Heart right ventricle (tissue), 16 donors: ENCODE measurements at regions not wholly inside any gene's neighbourhood (a gene's known extent, or its start where the extent isn't known, plus 50 kb on each side); places are given as distances from the start of the nearest gene placed in this dataset.

Source experiments
- ATAC-seq, 8 donors: fragments of 200-7000 bp; cut with Tn5 transposase; one replicate each; pipeline ENCODE4 v1.9.1; 2020; ENCODE audit warnings: mild to moderate bottlenecking in 8 of 8, moderate library complexity in 8 of 8, moderate number of reproducible peaks in 1 of 8
- DNase-seq, 2 donors: peaks; one replicate each; pipeline ENCODE4 v3.0.0-alpha.2; 2020
- H3K27ac ChIP-seq, 10 donors: fragments of 200-600 bp; sonication (generic) in 2 of 10; one replicate each; pipeline versions ENCODE4 v1.5.0 to v1.8.0; 2020 to 2022; ENCODE audit warnings: mild to moderate bottlenecking in 3 of 10
- H3K27me3 ChIP-seq, 7 donors: fragments of 200-600 bp; one replicate each; pipeline ENCODE4 v1.8.0; 2021 to 2022; ENCODE audit warnings: mild to moderate bottlenecking in 2 of 7
- H3K36me3 ChIP-seq, 9 donors: fragments of 200-600 bp; sonication (generic) in 1 of 9; one replicate each; pipeline versions ENCODE4 v1.5.0 to v1.8.0; 2020 to 2022; ENCODE audit warnings: mild to moderate bottlenecking in 2 of 9
- H3K4me1 ChIP-seq, 9 donors: fragments of 200-600 bp; sonication (generic) in 1 of 9; one replicate each; pipeline versions ENCODE4 v1.5.0 to v1.8.0; 2020 to 2022; ENCODE audit warnings: mild to moderate bottlenecking in 4 of 9
- H3K4me3 ChIP-seq, 10 donors: fragments of 200-600 bp; sonication (generic) in 2 of 10; one replicate each; pipeline versions ENCODE4 v1.5.0 to v1.8.0; 2020 to 2022; ENCODE audit warnings: mild to moderate bottlenecking in 7 of 10, moderate library complexity in 2 of 10
- H3K9me3 ChIP-seq, 11 donors: fragments of 200-600 bp in 10 of 11; sonication (generic) in 2 of 11; one replicate each; pipeline versions ENCODE4 v1.5.0 to v1.8.0; 2013 to 2022; ENCODE audit warnings: mild to moderate bottlenecking in 2 of 11, control low read depth in 1 of 11, moderate library complexity in 1 of 11
- WGBS, 2 donors: extraction: QIAGEN DNeasy Blood & Tissue Kit; methylation state at CpG; one replicate each; pipeline ENCODE4 v1.1.7; 2013; ENCODE audit warnings: inconsistent platforms in 1 of 2; 5-methylcytosine and 5-hydroxymethylcytosine counted together
- intact Hi-C, 10 donors: fragments of 100-400 bp; cut with DNase I; formaldehyde crosslinking; loops; one replicate each; pipeline versions ENCODE4 v1.11.1 to v1.14.2; 2022
- TF ChIP-seq, protein P1 (sequence below), 9 donors: fragments of 200-600 bp; sonication (generic) in 2 of 9; IDR thresholded peaks; one replicate each; pipeline versions ENCODE4 v1.5.0 to v1.8.0; 2021 to 2022; ENCODE audit warnings: antibody characterized with exemption in 9 of 9, mild to moderate bottlenecking in 5 of 9, moderate library complexity in 1 of 9
- donor health status: Arrhythmogenic right ventricular cardiomyopathy.
- donor health status: ischemic (EF 13 %, LVEDD 7.1; RV severe dilation, severe dysfunction).
- donor health status: healthy with polysubstance abuse.
- donor health status: DM: no; HTN: yes; CAD: no.
- donor health status: DM: no; HTN: no; CAD: no.
- donor health status: ischemic (EF 25% LVEDD 6.9; RV normal size, moderate dysfunction).
- donor health status: ischemic (EF 25% LVEDD 5.7; RV mildly dilated, moderate dysfunction).
- donor health status: healthy.
- donor health status: DM: yes; HTN: yes; CAD: no.
- donor health status: Ischemic cardiomyopathy.
- donor health status: ischemic (EF 35%, LVEDD 5.7; RV mildly dilated, moderate dysfunction).
- donor health status: nonischemic (EF 11% LVEDD 7.7; RV severe dilation, severe dysfunction).
- donor health status: DM: yes; HTN: yes; CAD: no.
- donor health status: PGD.
- donor health status: ischemic (EF 29% LVEDD 5.4; RV normal size, mild dysfunction).
- donor health status: nonischemic (EF 23%, LVEDD 6.1; RV moderate dilation, normal function).

DNA sequence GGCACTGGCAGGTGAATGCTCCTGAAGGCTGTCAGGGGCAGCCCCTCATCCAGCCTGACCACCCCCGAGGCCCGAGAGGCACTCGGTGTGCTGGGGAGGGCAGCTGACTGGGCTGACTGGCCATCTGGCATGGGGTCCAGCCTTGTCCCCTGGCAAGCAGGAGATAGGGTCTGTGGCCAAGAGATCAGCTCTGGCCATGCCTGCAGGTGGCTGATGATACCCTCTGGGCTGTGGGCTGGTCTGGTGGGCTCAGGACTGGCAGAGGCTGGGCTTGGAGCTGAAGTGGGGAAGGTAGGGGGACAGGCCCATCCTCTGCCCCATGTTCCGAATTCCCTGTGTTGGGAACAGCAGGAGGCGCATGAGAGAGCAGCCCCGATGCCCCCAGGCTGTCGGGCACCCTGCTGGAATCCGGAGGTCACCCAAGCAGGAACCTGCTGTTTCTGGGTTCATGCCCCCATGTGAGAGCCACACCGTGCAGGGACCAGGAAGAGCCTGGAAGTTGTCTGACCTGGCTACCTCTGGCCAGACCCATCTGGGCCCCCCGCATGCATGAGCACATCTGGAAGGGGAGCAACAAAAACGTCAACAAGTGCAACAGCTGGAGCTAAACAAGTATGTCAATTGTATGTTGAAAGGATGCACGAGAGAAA is 527.0 kb downstream of the TBC1D22A start:
- no peaks in the 10 kb centered on the region for H3K36me3 ChIP-seq
- TF ChIP-seq, protein P1, sequence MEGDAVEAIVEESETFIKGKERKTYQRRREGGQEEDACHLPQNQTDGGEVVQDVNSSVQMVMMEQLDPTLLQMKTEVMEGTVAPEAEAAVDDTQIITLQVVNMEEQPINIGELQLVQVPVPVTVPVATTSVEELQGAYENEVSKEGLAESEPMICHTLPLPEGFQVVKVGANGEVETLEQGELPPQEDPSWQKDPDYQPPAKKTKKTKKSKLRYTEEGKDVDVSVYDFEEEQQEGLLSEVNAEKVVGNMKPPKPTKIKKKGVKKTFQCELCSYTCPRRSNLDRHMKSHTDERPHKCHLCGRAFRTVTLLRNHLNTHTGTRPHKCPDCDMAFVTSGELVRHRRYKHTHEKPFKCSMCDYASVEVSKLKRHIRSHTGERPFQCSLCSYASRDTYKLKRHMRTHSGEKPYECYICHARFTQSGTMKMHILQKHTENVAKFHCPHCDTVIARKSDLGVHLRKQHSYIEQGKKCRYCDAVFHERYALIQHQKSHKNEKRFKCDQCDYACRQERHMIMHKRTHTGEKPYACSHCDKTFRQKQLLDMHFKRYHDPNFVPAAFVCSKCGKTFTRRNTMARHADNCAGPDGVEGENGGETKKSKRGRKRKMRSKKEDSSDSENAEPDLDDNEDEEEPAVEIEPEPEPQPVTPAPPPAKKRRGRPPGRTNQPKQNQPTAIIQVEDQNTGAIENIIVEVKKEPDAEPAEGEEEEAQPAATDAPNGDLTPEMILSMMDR (IDR thresholded peaks at IDR 0.05) = no peak
- H3K27ac ChIP-seq = no peak overlapping the region
- peaks cover 0 to 40% (median 13%) of the 10 kb centered on the region in 7 donors for H3K27me3 ChIP-seq
- DNase-seq = no peak
- H3K9me3 ChIP-seq = no peaks in the 10 kb centered on the region
- intact Hi-C loops = loop anchor here in 1 of 10 donors (2.0 to 10.0 kb wide), 2 partner anchors 15 to 65 kb away; no protein-coding TSS in a partner anchor
- H3K4me3 ChIP-seq = no peak overlapping the region
- no peaks in the 10 kb centered on the region for H3K4me1 ChIP-seq
- 79 to 81% methylated on average over 12 of the region's 12 CpGs for WGBS, 2 donors
- no peak for ATAC-seq

DNA sequence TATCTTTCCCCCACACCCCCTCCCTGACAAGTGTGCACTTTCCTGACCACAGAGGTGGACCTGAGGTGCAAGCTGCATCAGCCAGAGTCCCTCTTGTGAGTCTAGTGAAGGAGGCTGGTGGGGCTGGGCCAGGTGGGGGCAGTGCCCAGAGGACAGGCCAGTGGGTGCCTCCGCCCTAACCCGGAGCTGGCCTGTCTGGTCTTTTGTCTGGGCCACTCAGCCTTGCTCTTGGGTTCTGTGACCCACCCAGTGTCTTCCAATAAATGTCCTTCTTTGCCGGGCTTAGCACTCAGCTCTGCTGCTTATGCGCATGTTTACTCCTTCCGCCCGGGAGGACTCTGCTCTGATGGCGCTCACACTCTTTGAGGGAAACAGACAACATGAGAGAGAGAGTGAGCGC is 526.2 kb downstream of the TBC1D22A start:
- no peak overlapping the region for H3K4me3 ChIP-seq
- TF ChIP-seq, protein P1 (IDR thresholded peaks at IDR 0.05) = no peak
- intact Hi-C loops = loop anchor here in 1 of 10 donors (2.0 to 10.0 kb wide), 2 partner anchors 14 to 64 kb away; no protein-coding TSS in a partner anchor

DNA sequence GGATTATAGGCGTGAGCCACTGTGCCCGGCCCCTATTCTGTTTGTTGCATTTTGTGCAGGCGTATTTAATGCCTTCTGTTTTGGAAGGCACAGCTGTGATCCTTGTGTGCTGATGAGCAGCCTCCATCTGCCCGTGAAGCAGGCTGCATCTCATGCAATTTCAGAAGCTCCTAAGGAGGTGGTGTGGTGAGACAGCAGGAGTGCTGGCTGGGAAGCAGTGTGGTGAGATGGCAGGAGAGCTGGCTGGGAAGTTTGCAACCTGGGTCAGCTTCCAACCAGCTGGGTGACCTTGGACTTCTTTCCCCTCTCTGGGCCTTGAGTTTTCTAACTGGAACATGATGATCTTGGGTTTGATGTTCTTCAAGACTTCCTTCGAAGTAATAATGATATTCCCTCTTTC is 525.1 kb downstream of the TBC1D22A start:
- no peak for ATAC-seq
- TF ChIP-seq, protein P1 (IDR thresholded peaks at IDR 0.05) = no peak
- 88 to 89% methylated on average over 5 of the region's 5 CpGs for WGBS, 2 donors
- Histone ChIP-seq H3K27me3 (peaks cover 0 to 45% (median 16%) of the 10 kb centered on the region in 7 donors), H3K4me3 (no peak overlapping the region), H3K4me1 (no peaks in the 10 kb centered on the region), H3K27ac (no peak overlapping the region), H3K9me3 (no peaks in the 10 kb centered on the region), H3K36me3 (no peaks in the 10 kb centered on the region)
- no peak for DNase-seq
- intact Hi-C loops = loop anchor here in 1 of 10 donors (10.0 kb wide), 1 partner anchor 63 kb away; no protein-coding TSS in a partner anchor

More for the DNA sequence above, 526.2 kb downstream of the TBC1D22A start:
- Histone ChIP-seq H3K9me3 (no peaks in the 10 kb centered on the region), H3K36me3 (no peaks in the 10 kb centered on the region), H3K4me1 (no peaks in the 10 kb centered on the region), H3K27ac (no peak overlapping the region), H3K27me3 (peaks cover 0 to 43% (median 14%) of the 10 kb centered on the region in 7 donors)
- ATAC-seq (no peak), DNase-seq (no peak)
- WGBS, 2 donors = 75 to 90% methylated on average over 8 of the region's 8 CpGs

DNA sequence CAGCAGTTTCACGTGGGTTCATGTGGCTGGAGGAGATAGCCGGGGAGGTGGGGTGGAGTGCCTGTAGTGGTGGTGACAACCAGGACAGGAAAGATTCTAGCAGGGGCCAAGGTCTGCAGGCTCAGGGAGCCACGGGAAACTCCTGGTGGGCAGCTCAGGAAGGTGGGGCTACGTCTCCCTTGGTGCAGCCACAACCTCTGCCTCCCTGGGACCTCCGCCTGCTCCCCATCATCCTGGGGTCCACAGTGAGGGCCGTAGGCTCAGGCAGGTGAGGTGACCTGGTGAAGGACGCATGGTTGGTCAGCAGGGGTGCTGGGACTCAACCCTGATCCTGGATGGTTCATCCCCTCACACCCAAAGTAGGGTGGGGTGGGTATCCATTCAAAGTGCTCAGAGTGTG is 524.1 kb downstream of the TBC1D22A start:
- DNase-seq = no peak
- H3K27ac ChIP-seq = no peak overlapping the region
- H3K27me3 ChIP-seq = peaks cover 0 to 55% (median 16%) of the 10 kb centered on the region in 7 donors
- H3K9me3 ChIP-seq = no peaks in the 10 kb centered on the region
- no peaks in the 10 kb centered on the region for H3K36me3 ChIP-seq
- intact Hi-C loops = loop anchor here in 1 of 10 donors (10.0 kb wide), 1 partner anchor 62 kb away; no protein-coding TSS in a partner anchor
- TF ChIP-seq, protein P1 (IDR thresholded peaks at IDR 0.05) = no peak
- H3K4me1 ChIP-seq = no peaks in the 10 kb centered on the region
- no peak for ATAC-seq
- 71 to 76% methylated on average over 7 of the region's 7 CpGs for WGBS, 2 donors
- H3K4me3 ChIP-seq = no peak overlapping the region
